Cardiac septum (tissue), 1 donor: ENCODE measurements at regions not wholly inside any gene's neighbourhood (a gene's known extent, or its start where the extent isn't known, plus 50 kb on each side); places are given as distances from the start of the nearest gene placed in this dataset.

Experiments used
- DNase-seq: peaks from one replicate; pipeline ENCODE4 v3.0.0-alpha.2; 2020; ENCODE audit warnings: low spot score
- intact Hi-C: fragments of 100-400 bp; cut with DNase I; formaldehyde crosslinking; loops from one replicate; pipeline ENCODE4 v1.14.0; 2022
- donor health status: DM: no; HTN: no; CAD: no.

DNA sequence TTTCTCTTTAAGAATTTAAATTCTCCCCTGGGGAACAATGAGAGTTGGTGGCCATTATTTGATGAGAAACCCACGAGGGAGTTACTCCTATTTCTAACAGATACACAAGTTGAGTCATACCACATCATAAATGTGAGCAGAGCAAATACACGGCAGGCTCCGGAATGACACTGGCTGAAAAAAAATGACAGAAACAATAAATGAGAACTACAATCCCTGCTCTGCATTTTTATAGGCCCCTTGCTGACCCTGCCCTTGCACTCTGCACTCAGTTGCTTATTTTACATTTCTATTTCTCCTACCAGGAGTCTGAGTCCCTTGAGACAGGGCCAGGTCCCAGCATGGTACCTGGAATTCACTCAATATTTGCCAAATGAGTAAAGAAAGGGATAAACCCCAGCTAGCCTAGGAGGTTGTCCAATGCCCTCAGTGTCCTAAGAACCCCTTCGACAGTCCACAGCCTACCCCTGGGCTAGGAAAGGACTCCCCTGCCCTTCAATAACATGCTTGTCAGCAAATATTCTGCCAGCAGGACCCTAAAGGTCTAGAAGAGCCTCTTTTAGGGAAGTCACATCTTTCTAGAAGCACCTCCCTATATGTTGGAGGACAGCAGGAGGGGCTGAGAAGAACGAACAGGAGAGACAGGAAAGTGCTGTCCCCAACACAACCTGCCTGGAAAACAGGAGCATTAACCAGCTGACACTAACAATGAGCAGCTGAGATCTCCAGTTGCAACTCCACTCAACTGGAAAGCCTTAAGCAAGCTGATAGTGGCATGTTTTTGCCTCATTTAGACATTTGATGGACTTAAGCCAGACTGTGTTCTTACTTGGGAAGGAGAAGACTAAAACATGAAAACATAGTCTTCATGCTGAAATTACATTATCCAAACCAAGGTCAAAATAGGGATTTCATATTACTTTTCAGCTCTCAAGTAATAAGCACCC lies 191.2 kb downstream of the ACTL7B start:
- no peak for DNase-seq
- intact Hi-C loops, result no loop called here

DNA sequence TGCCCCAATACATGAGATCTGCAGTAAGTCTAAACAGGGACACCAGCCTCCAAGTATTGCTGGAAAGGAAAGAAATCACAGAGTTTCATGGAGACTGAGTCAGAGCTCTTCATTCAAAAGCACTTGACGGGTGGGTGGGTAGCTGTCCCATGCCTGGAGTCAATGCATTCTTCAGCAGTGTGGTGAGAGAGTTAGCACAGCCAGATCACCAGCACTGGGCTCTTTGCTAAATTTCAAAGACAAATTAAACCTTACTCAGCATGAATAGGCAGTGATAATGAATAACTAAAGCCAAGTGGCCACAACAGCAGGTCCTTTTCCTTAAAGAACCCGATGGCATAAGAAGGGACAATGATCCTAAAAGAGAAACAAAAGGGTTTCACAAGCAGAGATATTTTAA lies 192.4 kb downstream of the ACTL7B start:
- no peak for DNase-seq
- intact Hi-C loops, result no loop called here

DNA sequence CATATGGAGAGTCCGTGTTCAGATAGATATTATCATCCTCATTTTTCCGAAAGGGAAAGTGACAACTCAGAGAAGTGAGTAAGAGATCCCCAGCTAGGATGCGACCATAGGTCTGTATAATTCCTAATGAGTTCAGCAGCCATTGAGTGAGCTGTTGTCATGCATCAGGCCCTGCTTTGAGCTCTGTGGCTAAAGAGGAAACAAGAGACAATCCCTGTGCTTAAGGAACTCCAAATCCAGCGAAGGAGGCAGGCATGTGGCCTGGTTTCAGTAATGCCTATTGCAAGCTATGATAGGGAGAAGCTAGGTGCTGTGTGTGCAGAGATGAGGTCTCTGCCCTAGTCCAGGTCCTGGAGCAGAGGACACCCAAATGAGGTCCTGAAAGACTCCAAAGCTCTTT lies 192.8 kb downstream of the ACTL7B start:
- intact Hi-C loops, result no loop called here
- DNase-seq, result no peak

DNA sequence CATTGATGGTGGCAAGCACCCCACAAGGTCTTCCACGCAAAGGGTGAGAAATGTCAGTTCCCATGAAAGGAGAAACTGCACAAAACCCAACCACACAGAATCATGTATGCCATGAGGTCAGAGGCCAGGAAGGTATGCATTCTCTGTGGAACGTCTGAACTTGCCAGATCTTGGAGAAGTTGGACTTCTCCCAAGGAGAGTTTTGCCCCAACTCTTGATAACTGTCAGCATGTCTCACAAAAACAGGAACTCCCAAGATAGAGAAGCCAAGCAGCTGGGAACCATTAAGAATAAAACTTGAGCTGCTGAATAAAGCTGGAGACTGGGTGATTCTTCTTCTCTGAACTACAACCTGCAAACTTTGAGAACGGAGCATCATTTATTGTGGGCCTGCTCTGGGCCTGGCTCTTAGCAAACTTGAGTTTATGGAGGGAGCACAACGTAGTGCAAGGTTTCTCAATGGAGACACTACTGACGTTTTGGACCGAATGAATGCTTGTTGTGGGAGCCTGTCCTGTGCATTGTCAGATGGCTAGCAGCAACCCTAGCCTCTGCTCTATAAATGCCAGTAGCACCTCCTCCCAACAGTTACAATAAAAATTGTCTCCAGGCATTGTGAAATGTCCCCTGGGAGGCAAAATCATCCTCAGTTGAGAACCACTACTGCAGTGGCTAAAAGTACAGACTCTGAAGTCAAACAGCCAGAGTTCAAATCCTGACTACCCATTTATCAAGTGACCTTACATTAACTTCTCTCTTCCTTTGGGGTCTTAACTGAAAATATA lies 193.5 kb downstream of the ACTL7B start:
- DNase-seq, result no peak
- intact Hi-C loops, result no loop called here

DNA sequence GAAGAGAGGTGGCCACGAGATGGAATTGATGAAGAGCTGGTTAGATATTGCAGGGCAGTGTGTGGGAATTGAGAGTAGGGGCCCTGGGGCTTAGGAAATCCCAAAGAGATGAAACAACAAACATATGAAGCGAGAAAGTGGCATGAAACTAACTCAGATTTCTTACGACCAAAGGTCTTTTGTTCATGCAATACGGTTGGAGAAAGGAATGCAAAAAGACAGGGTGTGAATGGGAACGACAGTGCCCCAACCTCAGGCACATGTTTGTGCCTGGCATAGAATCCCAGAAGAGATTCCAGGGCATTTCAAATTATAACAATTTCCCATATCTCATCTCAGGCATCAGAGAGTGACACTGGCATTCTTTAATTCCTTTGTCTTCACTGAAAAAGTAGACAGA lies 199.2 kb downstream of the ACTL7B start:
- intact Hi-C loops, result no loop called here

DNA sequence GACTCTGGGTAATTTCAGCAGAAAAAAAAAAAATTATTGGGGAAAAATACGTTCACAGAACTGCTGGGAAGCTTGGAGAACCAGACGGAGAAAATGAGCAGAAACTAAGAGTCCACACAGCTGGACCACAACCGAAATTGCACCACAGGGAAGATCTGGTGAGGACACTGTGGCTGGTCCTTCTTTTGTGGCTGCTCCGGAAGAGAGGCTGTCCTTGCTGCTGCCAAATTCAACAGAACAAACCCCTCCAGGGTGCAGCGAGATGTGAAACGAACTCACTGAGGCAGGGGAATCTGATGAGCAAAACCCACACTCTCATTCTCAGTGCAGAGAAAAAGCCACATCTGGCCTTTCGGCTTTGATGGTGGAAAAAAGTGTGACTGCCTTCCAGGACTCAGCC lies 200.0 kb downstream of the ACTL7B start:
- no peak for DNase-seq
- intact Hi-C loops, result no loop called here

More for the DNA sequence above, 199.2 kb downstream of the ACTL7B start:
- no peak for DNase-seq

DNA sequence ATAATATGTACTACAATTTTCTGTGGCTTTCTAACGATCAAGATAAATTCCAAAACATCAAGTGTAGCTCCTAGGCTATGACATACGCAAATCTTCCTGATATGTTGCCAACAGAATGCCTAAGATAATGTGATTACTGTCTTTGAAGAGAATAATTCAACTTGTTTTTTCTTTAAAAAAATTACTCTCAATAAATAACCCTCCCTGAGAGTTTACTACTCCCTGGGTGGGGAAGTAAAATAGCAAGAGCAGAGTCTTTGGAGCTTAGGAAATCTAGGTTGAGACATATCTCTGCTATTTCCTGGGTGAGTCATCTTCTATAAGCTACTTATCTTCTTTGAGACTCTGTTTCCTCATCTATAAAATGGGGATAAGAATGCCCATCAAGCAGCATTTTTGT lies 201.2 kb downstream of the ACTL7B start:
- intact Hi-C loops, result no loop called here
- no peak for DNase-seq

DNA sequence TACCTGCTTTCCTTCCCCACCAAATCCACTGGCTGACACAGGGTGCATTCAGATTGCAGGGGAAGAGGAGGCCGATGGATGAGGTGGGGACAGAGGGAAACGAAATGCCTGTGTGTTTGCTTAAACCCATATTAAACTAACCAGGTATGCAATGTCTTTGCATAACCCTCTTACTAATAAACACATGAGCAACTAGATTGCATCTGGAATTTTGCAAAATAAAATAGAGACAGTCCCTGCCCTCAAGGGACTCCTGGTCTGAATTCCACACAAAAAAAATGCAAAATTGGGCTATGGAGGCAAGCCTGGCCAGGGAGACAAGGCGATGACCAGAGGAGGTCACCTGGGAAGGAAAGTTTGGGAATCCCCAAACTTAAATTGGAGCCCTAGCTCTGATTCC lies 202.9 kb downstream of the ACTL7B start:
- DNase-seq, result no peak
- intact Hi-C loops, result no loop called here

DNA sequence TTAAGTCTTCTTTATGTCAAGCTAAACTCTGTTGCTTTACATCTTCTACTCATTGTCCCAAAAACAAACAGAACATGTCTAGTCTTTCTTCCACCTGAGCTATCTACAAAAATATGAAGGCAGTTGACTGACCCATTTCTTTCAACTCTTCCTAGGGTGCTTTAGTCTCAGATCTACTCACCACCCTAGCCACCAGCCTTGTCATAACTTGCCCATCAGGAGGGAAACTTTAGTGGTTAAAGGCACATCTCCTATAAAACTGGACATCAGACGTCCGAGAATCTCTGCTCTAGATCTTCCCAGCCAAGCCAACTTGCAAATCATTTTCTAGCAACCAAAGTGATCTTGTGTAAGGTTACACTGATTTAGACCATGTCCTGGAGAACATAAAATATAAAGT lies 205.0 kb downstream of the ACTL7B start:
- intact Hi-C loops, result no loop called here
- DNase-seq, result no peak

DNA sequence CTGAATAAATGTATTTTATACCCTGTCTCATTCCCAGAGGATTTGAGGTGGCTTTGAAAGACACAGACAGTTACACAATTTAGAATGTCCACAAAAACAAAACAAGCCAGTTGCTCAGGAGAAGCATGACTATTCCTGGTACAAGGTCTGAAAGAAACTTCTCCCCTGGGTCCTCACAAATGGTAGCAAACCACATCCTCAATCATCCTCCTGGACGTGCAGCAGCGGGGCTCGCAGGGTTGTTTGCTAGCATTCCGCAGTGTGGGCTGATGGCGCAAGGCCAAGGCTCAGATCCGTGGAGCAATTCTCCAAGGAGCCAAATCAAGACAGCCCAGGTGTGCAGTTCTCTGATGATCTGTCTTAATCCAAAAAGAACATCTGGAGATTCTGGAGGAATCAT lies 210.3 kb downstream of the ACTL7B start:
- intact Hi-C loops, result no loop called here
- DNase-seq, result no peak

DNA sequence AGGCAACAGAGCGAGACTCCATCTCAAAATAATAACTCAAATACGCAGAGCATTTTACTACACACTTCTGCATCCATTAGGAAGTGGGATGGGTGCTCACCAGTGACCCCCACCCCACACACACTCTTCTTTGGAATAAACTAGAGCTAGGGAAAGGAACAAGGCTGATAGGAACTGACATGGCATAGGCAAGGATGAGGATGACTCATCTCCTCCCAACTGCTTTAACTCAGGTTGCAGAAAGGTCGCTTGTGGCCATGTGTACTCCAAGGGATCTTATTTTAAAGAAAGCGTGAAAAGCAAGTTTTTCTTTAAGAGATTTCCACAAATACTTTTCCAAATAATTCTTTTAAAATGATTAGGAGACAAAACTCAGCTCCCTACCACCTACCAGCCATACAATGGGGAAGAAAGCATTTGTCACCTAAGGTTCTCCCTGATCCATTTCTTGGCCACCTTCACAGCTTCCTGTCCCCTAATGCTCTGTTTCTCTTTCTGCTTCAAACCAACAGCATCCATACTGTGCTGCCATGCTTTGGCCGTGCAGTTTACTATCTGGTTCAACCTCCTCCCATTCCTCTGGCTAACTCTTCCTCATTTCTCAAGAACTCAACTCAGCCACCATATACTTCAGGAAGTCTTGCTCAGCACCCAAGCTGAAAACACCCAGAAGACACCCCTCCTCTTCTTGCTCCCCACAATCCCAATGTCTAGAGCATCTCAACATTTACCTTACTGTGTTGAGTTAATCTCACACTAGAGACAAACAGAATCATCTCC lies 211.9 kb downstream of the ACTL7B start:
- DNase-seq, result no peak
- intact Hi-C loops, result no loop called here

DNA sequence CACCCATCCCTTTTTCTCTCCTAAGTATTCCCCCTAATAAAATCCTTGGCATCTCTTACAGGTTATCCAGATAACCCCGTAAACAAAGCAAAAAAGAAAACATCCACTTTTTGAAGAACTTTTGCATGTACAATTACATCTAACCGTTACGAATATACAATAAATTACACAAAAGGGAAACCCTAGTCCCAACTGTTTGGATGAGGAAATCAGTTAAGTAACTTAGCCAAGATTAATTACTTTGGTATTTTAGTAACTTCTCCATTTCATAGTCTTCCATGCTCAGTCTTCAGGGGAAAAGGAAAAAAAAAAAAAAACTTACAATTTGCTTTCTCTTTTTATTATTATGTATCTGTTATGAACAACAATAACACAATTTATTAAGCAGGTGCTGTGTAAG lies 212.9 kb downstream of the ACTL7B start:
- intact Hi-C loops, result no loop called here
- DNase-seq, result no peak

DNA sequence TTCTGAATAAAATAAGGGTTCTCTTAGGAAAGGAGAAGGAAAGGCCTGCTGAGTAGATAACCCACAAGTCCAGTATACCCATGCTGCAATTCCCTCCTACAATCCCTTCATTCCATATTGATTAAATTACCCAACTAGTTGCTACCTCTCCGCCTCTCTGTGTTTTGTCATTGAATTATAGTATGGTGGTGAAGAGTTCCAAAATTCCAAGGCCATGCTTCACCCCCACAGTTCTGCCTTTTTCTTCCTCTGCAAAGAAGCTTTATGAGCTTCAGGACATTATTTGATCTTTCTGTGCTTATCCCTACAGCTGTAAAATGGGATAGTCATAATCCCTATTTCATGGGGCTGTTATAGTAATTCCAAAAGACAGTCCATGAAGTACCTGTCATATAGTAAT lies 215.6 kb downstream of the ACTL7B start:
- intact Hi-C loops, result no loop called here
- DNase-seq, result no peak

DNA sequence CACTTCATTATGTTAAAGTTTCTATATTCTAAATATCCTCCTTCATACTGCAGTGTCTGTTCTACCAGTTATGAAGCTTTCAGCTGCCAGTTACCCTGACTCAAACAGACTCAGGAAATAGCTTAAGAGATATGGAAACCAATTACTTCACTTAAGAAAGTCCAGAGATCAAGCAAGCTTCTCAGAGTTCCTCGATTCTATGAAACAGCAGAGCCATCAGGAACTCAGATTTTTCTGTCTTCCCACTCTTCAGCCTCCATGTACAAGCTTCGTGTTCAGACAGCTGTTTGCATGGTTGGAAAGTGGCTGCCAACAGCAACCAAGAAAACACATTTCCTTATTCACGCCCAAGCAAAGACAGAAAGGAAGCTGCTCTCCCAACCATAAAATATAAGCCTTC lies 216.1 kb downstream of the ACTL7B start:
- intact Hi-C loops, result no loop called here
- DNase-seq, result no peak

DNA sequence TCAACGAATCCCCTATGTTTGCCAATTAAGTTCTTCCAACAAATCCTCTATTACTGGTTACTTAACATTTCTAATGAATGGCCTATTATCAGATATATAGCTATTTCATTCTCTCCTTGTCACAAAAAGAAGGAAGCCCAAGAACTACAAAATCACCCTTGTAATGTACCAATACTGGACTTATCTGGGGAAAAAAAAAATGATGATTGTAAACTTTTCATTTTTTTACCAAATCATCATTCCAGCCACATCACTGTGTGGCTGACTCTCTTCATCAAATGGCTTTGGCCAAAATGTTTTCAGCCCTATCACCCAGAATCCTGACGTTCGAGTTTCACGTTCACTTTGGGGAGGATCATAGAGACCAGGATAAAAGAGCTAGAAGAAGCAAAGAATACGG lies 216.7 kb downstream of the ACTL7B start:
- intact Hi-C loops, result no loop called here

DNA sequence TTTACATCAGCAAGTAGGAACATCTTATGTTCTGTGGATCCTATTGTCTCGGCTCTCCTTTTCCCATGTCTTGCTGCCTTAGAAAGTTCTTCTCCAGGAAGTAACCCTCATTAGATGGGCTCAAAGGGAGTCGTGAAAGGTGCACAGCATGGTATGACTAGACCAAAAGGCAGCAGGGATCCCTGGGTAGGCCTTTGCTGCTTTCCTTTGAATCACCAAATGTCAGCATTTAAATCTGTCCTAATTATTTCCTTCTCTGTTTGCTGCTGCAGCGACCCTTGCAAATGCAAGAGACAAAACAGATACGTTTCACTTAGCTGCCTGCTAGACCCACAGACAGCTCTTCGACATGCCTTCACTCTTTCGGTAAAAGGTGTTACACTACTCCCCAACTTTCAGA lies 218.4 kb downstream of the ACTL7B start:
- intact Hi-C loops, result no loop called here
- DNase-seq, result no peak

More for the DNA sequence above, 216.7 kb downstream of the ACTL7B start:
- no peak for DNase-seq

DNA sequence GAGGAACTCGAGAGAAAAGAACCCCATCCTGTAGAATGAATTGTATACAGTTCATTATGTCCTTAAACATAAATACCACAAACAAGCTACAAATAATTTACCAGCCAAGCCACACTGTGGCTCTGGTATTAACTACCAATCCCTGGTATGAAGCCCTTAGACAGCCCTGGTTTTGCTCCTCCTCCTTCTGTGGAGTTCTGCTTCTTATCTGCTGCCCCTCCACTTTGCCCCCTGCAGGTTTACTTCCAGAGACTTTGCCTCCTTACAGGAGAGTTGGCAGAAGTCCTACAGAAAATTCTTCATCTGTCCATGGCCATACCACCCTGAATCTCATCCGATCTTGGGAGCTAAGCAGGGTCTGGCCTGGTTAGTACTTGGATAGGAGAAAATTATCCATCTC lies 219.8 kb downstream of the ACTL7B start:
- intact Hi-C loops, result no loop called here

DNA sequence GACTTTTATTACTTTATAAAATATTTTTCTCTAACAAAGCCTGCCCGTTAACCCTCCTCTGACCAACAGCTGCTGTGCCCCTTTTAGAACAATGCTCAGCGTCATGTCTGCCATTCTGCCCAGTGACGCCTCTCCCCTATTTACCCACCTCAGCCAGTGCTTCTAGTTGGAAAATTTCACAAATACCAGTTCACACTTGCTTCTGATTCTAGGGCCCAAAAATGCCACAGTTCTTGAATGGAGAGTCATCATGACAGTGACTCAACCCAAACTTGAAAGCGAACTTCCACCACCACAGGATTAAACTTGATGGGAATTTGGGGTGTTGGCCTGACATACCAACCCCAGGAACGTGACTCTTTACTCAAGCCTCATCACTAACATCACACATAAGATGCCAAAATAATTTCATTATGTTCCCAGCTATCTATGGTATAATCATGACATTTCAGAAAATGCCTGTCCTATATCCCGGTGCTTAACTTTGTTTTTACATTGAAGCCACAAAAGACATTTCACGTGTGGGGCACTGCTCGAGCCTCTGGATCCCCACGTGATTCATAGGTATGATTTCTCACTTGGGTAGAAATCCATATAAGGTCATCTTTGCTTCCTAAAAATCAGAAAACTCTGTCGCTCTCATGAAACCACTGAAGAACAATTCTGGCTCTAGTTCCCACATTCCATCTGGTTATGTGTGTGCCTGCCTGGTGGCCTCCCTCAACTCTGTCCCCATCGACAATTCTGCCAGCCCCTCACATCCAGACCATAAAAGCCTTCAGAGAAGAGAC lies 220.9 kb downstream of the ACTL7B start:
- intact Hi-C loops, result no loop called here
- DNase-seq, result no peak

More for the DNA sequence above, 219.8 kb downstream of the ACTL7B start:
- no peak for DNase-seq

DNA sequence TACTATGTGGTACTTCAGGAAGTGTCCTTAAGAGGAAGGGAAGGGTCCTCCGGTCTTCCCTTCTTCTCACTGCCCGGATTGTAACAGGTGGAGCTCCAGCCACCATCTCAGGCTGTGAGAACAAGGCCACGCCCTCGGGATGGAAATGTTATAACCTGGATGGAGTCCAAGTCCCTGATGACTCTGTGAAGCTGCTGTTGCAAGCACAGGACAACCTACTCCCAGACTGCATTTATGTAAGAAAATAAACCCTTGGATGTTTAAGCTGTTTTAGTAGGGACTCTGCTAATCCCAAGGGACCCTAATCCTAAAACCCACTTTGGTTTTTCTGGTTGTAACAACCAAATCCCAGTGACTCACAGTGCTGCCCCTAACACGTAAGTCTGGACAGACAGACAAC lies 221.6 kb downstream of the ACTL7B start:
- intact Hi-C loops, result no loop called here
- DNase-seq, result no peak
